ENCODE measurements at regions not wholly inside any gene's neighbourhood (a gene's known extent, or its start where the extent isn't known, plus 50 kb on each side); places are given as distances from the start of the nearest gene placed in this dataset.

DNA sequence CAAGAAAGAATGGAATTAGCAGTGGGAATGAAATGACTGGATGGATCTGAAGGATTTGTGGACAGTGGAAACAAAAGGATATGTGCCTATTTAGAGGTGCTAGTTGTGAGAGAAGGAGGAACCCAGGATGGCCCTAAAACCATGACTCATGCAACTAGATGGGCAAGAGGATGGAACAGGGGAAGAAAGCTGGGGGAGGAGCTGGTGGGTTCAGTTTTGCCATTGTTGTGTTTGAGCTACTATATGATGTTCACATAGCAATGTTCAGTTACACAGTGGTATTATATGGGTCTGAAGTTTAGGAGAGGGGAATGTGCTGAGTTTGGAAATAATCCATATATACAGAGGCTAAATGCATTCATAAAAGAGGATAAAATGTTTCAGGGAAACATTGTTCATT is 125.7 kb upstream of the SSTR4 start:
- TF ChIP-seq, protein P1, sequence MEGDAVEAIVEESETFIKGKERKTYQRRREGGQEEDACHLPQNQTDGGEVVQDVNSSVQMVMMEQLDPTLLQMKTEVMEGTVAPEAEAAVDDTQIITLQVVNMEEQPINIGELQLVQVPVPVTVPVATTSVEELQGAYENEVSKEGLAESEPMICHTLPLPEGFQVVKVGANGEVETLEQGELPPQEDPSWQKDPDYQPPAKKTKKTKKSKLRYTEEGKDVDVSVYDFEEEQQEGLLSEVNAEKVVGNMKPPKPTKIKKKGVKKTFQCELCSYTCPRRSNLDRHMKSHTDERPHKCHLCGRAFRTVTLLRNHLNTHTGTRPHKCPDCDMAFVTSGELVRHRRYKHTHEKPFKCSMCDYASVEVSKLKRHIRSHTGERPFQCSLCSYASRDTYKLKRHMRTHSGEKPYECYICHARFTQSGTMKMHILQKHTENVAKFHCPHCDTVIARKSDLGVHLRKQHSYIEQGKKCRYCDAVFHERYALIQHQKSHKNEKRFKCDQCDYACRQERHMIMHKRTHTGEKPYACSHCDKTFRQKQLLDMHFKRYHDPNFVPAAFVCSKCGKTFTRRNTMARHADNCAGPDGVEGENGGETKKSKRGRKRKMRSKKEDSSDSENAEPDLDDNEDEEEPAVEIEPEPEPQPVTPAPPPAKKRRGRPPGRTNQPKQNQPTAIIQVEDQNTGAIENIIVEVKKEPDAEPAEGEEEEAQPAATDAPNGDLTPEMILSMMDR (IDR thresholded peaks at IDR 0.05; ENCODE audit: insufficient read depth, low read length, poor library complexity, severe bottlenecking), result no peak
- no peak for TF ChIP-seq EZH2phosphoT487 (conservative IDR thresholded peaks at IDR 0.05; ENCODE audit: low read length)
- no peaks in the 10 kb centered on the region for H3K27me3 ChIP-seq (ENCODE audit: low read length)

DNA sequence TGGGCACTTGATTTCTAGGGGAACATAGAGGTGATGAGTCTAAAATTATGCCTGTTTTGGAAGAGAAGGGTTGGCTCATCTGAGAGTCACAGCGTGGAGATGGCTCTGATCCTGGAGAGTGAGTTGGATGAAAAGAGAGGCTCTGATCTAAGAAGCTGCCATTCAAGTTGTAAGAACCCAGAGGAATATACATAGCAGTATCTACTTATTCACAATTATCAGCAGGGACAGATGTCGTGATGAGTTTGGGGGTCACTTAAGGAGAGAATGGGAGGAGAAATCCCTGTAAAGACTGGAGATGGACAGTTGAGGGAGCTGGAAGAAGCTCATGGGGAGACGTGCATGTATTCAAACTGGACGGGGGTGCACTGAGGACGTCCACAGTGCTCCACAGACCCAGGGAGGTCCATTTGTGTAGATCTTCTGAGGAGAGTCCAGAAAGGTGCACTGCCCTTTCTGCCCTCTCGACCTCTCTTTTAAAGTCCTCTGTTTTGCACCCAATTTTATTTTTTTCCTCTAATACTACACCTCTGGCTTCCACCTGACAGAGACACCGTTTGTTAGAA is 124.7 kb upstream of the SSTR4 start:
- no peaks in the 10 kb centered on the region for H3K79me2 ChIP-seq (ENCODE audit: insufficient read depth, low read length)
- no peak overlapping the region for H3K4me2 ChIP-seq (ENCODE audit: low read depth, low read length, poor library complexity, severe bottlenecking)
- TF ChIP-seq, protein P1 (IDR thresholded peaks at IDR 0.05; ENCODE audit: insufficient read depth, low read length, poor library complexity, severe bottlenecking), result no peak
- no peak for TF ChIP-seq EZH2phosphoT487 (conservative IDR thresholded peaks at IDR 0.05; ENCODE audit: low read length)

More for the DNA sequence above, 125.7 kb upstream of the SSTR4 start:
- no peaks in the 10 kb centered on the region for H3K9me3 ChIP-seq (ENCODE audit: insufficient read depth, low read length)
- H3K9me2 ChIP-seq (replicated peaks; ENCODE audit: insufficient read depth, low read length), result no peaks in the 10 kb centered on the region
- no peaks in the 10 kb centered on the region for H3K36me3 ChIP-seq (ENCODE audit: low read length)
- no peak overlapping the region for H3K4me3 ChIP-seq (ENCODE audit: insufficient read depth, low read length, poor library complexity, severe bottlenecking)
- no peak overlapping the region for H3K9ac ChIP-seq (ENCODE audit: low read length)
- H2AFZ ChIP-seq (ENCODE audit: low read depth, low read length, severe bottlenecking), result no peak overlapping the region
- H4K20me1 ChIP-seq (ENCODE audit: low read depth, low read length), result no peaks in the 10 kb centered on the region
- H3K4me2 ChIP-seq (ENCODE audit: low read depth, low read length, poor library complexity, severe bottlenecking), result no peak overlapping the region
- no peak overlapping the region for H3K27ac ChIP-seq (ENCODE audit: low read depth, low read length)
- no peaks in the 10 kb centered on the region for H3F3A ChIP-seq (ENCODE audit: insufficient read depth)
- no peaks in the 10 kb centered on the region for H3K79me2 ChIP-seq (ENCODE audit: insufficient read depth, low read length)

DNA sequence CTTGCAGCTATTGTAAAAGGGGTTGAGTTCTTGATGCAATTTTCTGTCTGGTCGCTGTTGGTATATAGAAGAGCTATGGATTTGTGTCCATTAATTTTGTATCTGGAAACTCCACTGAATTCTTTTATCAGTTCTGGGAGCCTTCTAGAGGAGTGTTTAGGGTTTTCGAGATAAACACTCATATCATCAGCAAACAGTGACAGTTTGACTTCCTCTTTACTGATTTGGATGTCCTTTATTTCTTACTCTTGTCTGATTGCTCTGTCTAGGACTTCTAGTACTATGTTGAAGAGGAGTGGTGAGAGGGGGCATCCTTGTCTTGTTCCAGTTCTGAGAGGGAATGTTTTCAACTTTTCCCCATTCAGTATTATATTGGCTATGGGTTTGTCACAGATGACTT is 120.8 kb upstream of the SSTR4 start:
- Histone ChIP-seq H3K4me3 (ENCODE audit: insufficient read depth, low read length, poor library complexity, severe bottlenecking) (no peak overlapping the region), H3K9me3 (ENCODE audit: insufficient read depth, low read length) (no peaks in the 10 kb centered on the region), H3K27me3 (ENCODE audit: low read length) (no peaks in the 10 kb centered on the region), H3K4me2 (ENCODE audit: low read depth, low read length, poor library complexity, severe bottlenecking) (no peak overlapping the region), H3F3A (ENCODE audit: insufficient read depth) (no peaks in the 10 kb centered on the region), H3K9me2 (replicated peaks; ENCODE audit: insufficient read depth, low read length) (no peaks in the 10 kb centered on the region; the same call in 1 of the 2 replicates), H3K36me3 (ENCODE audit: low read length) (no peaks in the 10 kb centered on the region), H3K79me2 (ENCODE audit: insufficient read depth, low read length) (no peaks in the 10 kb centered on the region), H3K27ac (ENCODE audit: low read depth, low read length) (no peak overlapping the region), H4K20me1 (ENCODE audit: low read depth, low read length) (no peaks in the 10 kb centered on the region), H3K9ac (ENCODE audit: low read length) (no peak overlapping the region), H2AFZ (ENCODE audit: low read depth, low read length, severe bottlenecking) (no peak overlapping the region)
- TF ChIP-seq, protein P1 (IDR thresholded peaks at IDR 0.05; ENCODE audit: insufficient read depth, low read length, poor library complexity, severe bottlenecking), result no peak
- TF ChIP-seq EZH2phosphoT487 (conservative IDR thresholded peaks at IDR 0.05; ENCODE audit: low read length), result no peak

More for the DNA sequence above, 124.7 kb upstream of the SSTR4 start:
- no peaks in the 10 kb centered on the region for H3F3A ChIP-seq (ENCODE audit: insufficient read depth)
- no peaks in the 10 kb centered on the region for H3K9me3 ChIP-seq (ENCODE audit: insufficient read depth, low read length)
- H4K20me1 ChIP-seq (ENCODE audit: low read depth, low read length), result no peaks in the 10 kb centered on the region
- no peaks in the 10 kb centered on the region for H3K36me3 ChIP-seq (ENCODE audit: low read length)
- H3K27ac ChIP-seq (ENCODE audit: low read depth, low read length), result no peak overlapping the region
- no peak overlapping the region for H2AFZ ChIP-seq (ENCODE audit: low read depth, low read length, severe bottlenecking)
- H3K27me3 ChIP-seq (ENCODE audit: low read length), result no peaks in the 10 kb centered on the region
- no peak overlapping the region for H3K4me3 ChIP-seq (ENCODE audit: insufficient read depth, low read length, poor library complexity, severe bottlenecking)
- no peaks in the 10 kb centered on the region for H3K9me2 ChIP-seq (replicated peaks; ENCODE audit: insufficient read depth, low read length)
- no peak overlapping the region for H3K9ac ChIP-seq (ENCODE audit: low read length)

Data from SU-DHL-6 (cell line).